LNCAP (cell line): ENCODE measurements at regions not wholly inside any gene's neighbourhood (a gene's known extent, or its start where the extent isn't known, plus 50 kb on each side); places are given as distances from the start of the nearest gene placed in this dataset.

Experiments
- TF ChIP-seq, protein P1 (sequence below): fragments of 450-650 bp; IDR thresholded peaks from 2 replicates; pipeline ENCODE4 v1.5.1; 2017; ENCODE audit warnings: mild to moderate bottlenecking

DNA sequence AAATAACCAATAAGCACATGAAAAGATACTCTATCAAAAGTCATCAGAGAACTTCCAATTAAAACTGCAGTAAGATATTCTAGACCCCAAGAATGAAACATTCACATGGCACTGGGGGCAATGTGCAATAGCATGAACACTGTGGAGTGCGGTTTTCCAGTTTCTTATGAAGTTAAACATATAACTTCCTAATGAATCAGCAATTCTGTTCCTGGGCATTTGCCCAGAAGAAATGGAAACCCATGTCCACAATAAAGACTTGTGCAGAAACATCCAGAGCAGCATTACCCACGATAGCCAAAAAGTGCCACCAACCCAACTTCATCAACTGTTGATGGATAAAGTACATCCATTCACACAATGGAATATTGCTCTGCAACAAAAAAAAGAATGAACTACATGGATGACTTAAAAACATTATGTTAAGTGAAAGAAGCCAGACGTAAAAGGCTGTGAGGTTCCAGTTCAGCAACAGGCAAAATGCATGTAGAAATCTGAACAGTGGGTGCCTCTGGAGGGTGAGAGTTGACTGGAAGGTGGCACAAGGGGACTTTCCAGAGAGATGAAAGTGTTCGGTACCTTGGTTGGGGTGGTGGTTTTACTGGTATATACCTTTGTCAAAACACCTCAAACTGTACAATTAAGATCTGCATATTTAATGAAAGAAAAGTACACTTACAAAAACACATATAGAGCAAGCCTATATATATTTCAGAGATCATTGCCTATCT is 207.2 kb upstream of the ECI2 start:
- TF ChIP-seq, protein P1, sequence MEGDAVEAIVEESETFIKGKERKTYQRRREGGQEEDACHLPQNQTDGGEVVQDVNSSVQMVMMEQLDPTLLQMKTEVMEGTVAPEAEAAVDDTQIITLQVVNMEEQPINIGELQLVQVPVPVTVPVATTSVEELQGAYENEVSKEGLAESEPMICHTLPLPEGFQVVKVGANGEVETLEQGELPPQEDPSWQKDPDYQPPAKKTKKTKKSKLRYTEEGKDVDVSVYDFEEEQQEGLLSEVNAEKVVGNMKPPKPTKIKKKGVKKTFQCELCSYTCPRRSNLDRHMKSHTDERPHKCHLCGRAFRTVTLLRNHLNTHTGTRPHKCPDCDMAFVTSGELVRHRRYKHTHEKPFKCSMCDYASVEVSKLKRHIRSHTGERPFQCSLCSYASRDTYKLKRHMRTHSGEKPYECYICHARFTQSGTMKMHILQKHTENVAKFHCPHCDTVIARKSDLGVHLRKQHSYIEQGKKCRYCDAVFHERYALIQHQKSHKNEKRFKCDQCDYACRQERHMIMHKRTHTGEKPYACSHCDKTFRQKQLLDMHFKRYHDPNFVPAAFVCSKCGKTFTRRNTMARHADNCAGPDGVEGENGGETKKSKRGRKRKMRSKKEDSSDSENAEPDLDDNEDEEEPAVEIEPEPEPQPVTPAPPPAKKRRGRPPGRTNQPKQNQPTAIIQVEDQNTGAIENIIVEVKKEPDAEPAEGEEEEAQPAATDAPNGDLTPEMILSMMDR: no peak

DNA sequence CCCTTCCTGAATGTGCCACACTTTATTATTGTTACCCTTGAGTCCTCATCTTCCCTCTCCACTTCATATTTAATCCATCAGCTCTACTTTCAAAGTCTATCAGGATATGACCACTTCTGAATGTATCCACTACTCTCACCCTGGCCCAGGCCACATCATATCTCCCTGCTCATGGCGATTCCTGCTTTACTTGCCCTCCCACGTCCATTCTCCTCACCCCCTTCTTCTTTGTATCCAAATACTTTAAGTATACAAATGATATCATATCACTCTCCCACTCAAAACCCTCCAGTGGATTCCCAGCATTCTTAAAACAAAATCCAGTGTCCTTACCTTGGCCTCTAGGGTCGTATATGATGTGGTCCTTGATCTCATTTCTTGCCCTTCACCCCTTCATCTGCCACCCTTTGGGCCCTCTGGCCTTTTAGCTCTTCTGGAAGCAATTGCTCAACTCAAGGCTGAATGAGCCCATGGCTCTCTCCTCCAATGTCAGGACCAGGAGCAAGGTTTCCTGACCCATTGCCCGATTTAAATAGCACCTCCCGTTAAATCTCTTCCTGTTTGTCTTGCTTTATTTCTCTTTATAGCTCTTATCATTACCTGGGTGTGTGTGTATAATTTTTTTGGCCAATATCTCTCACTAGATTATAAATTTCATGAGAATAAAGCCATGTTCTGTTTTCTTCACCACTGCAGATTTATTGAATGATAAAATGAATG is 205.9 kb upstream of the ECI2 start:
- TF ChIP-seq, protein P1: no peak

GRCh38 chr6:4340544-4340943 is 205.2 kb upstream of the ECI2 start:
- TF ChIP-seq, protein P1: no peak

- TF ChIP-seq, protein P1: no peak
Measured at GRCh38 chr6:4338884-4339283, 203.5 kb upstream of the ECI2 start.

GRCh38 chr6:4336778-4337442 is 201.5 kb upstream of the ECI2 start:
- TF ChIP-seq, protein P1: no peak

- TF ChIP-seq, protein P1: no peak
Measured at GRCh38 chr6:4336084-4336483, 200.7 kb upstream of the ECI2 start.

DNA sequence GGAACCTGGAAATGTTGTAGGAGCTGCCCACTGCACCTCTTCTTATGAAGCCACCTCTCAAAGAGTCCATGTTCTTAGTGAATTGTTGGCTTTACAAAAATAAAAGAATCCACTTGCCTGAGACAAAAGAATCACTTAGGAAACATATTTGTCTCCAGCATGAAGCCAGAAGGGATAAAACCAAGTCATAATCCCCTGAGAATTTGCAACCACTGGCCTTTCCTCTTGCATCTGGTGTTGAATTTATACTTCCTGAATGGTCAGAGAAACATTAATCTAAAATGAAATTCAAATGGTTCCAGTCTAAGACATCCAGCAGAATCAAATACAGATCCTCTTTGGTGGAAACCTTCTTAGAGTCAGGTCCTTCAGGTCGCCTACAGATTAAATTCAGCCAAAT is 192.5 kb upstream of the ECI2 start:
- TF ChIP-seq, protein P1: no peak
